Astrocyte (in vitro differentiated cells and primary cell): ENCODE measurements at regions not wholly inside any gene's neighbourhood (a gene's known extent, or its start where the extent isn't known, plus 50 kb on each side); places are given as distances from the start of the nearest gene placed in this dataset.

Experiments used
- DNase-seq: peaks from one replicate; pipeline ENCODE4 v3.0.0-alpha.2; 2010; ENCODE audit warnings: low read depth
- FAIRE-seq: peaks from 2 replicates; lab custom pipeline; 2011; peaks lifted over from hg19 to GRCh38; lab: Jason Lieb, UNC
- H2AFZ ChIP-seq: 2 replicates; pipeline ENCODE4 v1.6.0; 2012; ENCODE audit warnings: low read depth, low read length, inconsistent platforms
- H3K27ac ChIP-seq: 2 replicates; pipeline ENCODE4 v1.5.1; 2011; ENCODE audit warnings: low read depth, low read length, inconsistent platforms
- H3K27me3 ChIP-seq: 2 replicates; pipeline ENCODE4 v1.6.0; 2011; ENCODE audit warnings: low read length, inconsistent platforms; ENCODE audit not compliant: insufficient read depth
- H3K36me3 ChIP-seq: 2 replicates; pipeline ENCODE4 v1.5.1; 2011; ENCODE audit warnings: low read length, inconsistent platforms; ENCODE audit not compliant: insufficient read depth
- H3K4me1 ChIP-seq: 2 replicates; pipeline ENCODE4 v1.5.1; 2011; ENCODE audit warnings: low read length, inconsistent platforms; ENCODE audit not compliant: insufficient read depth
- H3K4me2 ChIP-seq: 2 replicates; pipeline ENCODE4 v1.6.0; 2012; ENCODE audit warnings: low read length, inconsistent platforms
- H3K4me3 ChIP-seq: 2 replicates; pipeline ENCODE4 v1.5.1; 2011; ENCODE audit warnings: low read depth, mild to moderate bottlenecking, low read length, inconsistent platforms; ENCODE audit not compliant: insufficient read depth
- H3K79me2 ChIP-seq: 2 replicates; pipeline ENCODE4 v1.6.0; 2012; ENCODE audit warnings: mild to moderate bottlenecking, low read length, inconsistent platforms; ENCODE audit not compliant: insufficient read depth
- H3K9ac ChIP-seq: 2 replicates; pipeline ENCODE4 v1.6.0; 2012; ENCODE audit warnings: mild to moderate bottlenecking, low read length, inconsistent platforms
- H3K9me3 ChIP-seq: 2 replicates; pipeline ENCODE4 v1.5.1; 2012; ENCODE audit warnings: low read depth, mild to moderate bottlenecking, low read length, inconsistent platforms; ENCODE audit not compliant: insufficient read depth
- H4K20me1 ChIP-seq: 2 replicates; pipeline ENCODE4 v1.6.0; 2012; ENCODE audit warnings: low read length, inconsistent platforms; ENCODE audit not compliant: insufficient read depth
- H3K27ac Mint-ChIP-seq: one replicate; pipeline ENCODE4 v1.8.0; 2021; ENCODE audit warnings: mild to moderate bottlenecking, mixed read lengths; ENCODE audit not compliant: unreplicated experiment
- H3K27me3 Mint-ChIP-seq: one replicate; pipeline ENCODE4 v1.8.0; 2021; ENCODE audit warnings: low read depth, mixed read lengths; ENCODE audit not compliant: unreplicated experiment
- H3K36me3 Mint-ChIP-seq: one replicate; pipeline ENCODE4 v1.8.0; 2021; ENCODE audit warnings: low read depth, mixed read lengths; ENCODE audit not compliant: unreplicated experiment
- H3K4me1 Mint-ChIP-seq: one replicate; pipeline ENCODE4 v1.8.0; 2021; ENCODE audit warnings: low read depth, mixed read lengths; ENCODE audit not compliant: unreplicated experiment
- H3K4me3 Mint-ChIP-seq: one replicate; pipeline ENCODE4 v1.8.0; 2021; ENCODE audit warnings: mild to moderate bottlenecking, moderate library complexity, mixed read lengths; ENCODE audit not compliant: unreplicated experiment
- H3K9me3 Mint-ChIP-seq: one replicate; pipeline ENCODE4 v1.8.0; 2021; ENCODE audit warnings: mild to moderate bottlenecking, mixed read lengths; ENCODE audit not compliant: unreplicated experiment
- CTCF ChIP-seq: IDR thresholded peaks from 2 replicates; pipeline ENCODE4 v1.5.1; 2011; ENCODE audit warnings: low read depth, mild to moderate bottlenecking, inconsistent platforms, low read length, moderate library complexity; ENCODE audit not compliant: insufficient read depth
- EZH2 ChIP-seq: IDR thresholded peaks from 2 replicates; pipeline ENCODE4 v1.6.1; 2012; ENCODE audit warnings: mild to moderate bottlenecking, low read length, inconsistent platforms; ENCODE audit not compliant: insufficient read depth

GRCh38 chr11:15499674-15500073 lies 385.0 kb downstream of the INSC start:
- FAIRE-seq: no peak

GRCh38 chr11:15500643-15501042 lies 385.9 kb downstream of the INSC start:
- peaks cover 22% of the 10 kb centered on the region for H3K27me3 Mint-ChIP-seq
- Histone ChIP-seq H3K4me3 (no peak overlapping the region), H3K4me1 (no peaks in the 10 kb centered on the region), H3K27ac (no peak overlapping the region), H3K9ac (no peak overlapping the region), H3K79me2 (no peaks in the 10 kb centered on the region), H3K27me3 (no peaks in the 10 kb centered on the region), H3K9me3 (peaks cover 5% of the 10 kb centered on the region), H2AFZ (no peak overlapping the region), H3K4me2 (no peak overlapping the region), H4K20me1 (no peaks in the 10 kb centered on the region), H3K36me3 (no peaks in the 10 kb centered on the region)
- no peak for DNase-seq
- H3K4me1 Mint-ChIP-seq: peaks cover 5% of the 10 kb centered on the region
- H3K36me3 Mint-ChIP-seq: no peaks in the 10 kb centered on the region
- H3K9me3 Mint-ChIP-seq: peaks cover 2% of the 10 kb centered on the region
- TF ChIP-seq CTCF: no peak
- no peak overlapping the region for H3K27ac Mint-ChIP-seq
- no peak for FAIRE-seq
- no peak overlapping the region for H3K4me3 Mint-ChIP-seq

More at GRCh38 chr11:15499674-15500073, 385.0 kb downstream of the INSC start:
- H3K27ac Mint-ChIP-seq: no peak overlapping the region
- H3K27me3 Mint-ChIP-seq: peaks cover 22% of the 10 kb centered on the region
- H2AFZ ChIP-seq: no peak overlapping the region
- no peaks in the 10 kb centered on the region for H3K36me3 ChIP-seq
- no peak overlapping the region for H3K27ac ChIP-seq
- no peak for DNase-seq
- H3K4me3 ChIP-seq: no peak overlapping the region
- TF ChIP-seq EZH2 (no peak), CTCF (no peak)
- H3K9me3 ChIP-seq: peaks cover 5% of the 10 kb centered on the region
- no peak overlapping the region for H3K4me2 ChIP-seq
- no peaks in the 10 kb centered on the region for H3K4me1 ChIP-seq
- H3K27me3 ChIP-seq: no peaks in the 10 kb centered on the region
- peaks cover 2% of the 10 kb centered on the region for H3K9me3 Mint-ChIP-seq
- no peaks in the 10 kb centered on the region for H4K20me1 ChIP-seq
- no peak overlapping the region for H3K9ac ChIP-seq
- H3K4me3 Mint-ChIP-seq: no peak overlapping the region
- H3K79me2 ChIP-seq: no peaks in the 10 kb centered on the region
- H3K36me3 Mint-ChIP-seq: no peaks in the 10 kb centered on the region
- H3K4me1 Mint-ChIP-seq: no peaks in the 10 kb centered on the region

GRCh38 chr11:15501566-15501965 lies 386.8 kb downstream of the INSC start:
- Histone ChIP-seq H3K9ac (no peak overlapping the region), H3K9me3 (peaks cover 5% of the 10 kb centered on the region), H3K27ac (no peak overlapping the region), H3K27me3 (no peaks in the 10 kb centered on the region), H3K4me1 (no peaks in the 10 kb centered on the region), H3K4me3 (no peak overlapping the region), H3K4me2 (no peak overlapping the region), H3K36me3 (no peaks in the 10 kb centered on the region), H4K20me1 (no peaks in the 10 kb centered on the region), H3K79me2 (no peaks in the 10 kb centered on the region), H2AFZ (no peak overlapping the region)
- H3K9me3 Mint-ChIP-seq: peaks cover 2% of the 10 kb centered on the region
- DNase-seq: no peak
- H3K4me1 Mint-ChIP-seq: peaks cover 5% of the 10 kb centered on the region
- no peak overlapping the region for H3K4me3 Mint-ChIP-seq
- H3K36me3 Mint-ChIP-seq: no peaks in the 10 kb centered on the region
- peaks cover 22% of the 10 kb centered on the region for H3K27me3 Mint-ChIP-seq
- FAIRE-seq: no peak
- H3K27ac Mint-ChIP-seq: no peak overlapping the region
- TF ChIP-seq EZH2 (no peak), CTCF (no peak)
